Esophagus squamous epithelium (tissue), 5 donors: ENCODE measurements at regions not wholly inside any gene's neighbourhood (a gene's known extent, or its start where the extent isn't known, plus 50 kb on each side); places are given as distances from the start of the nearest gene placed in this dataset.

Experiments
- DNase-seq: peaks from one replicate; lab custom pipeline; 2025; lab: John Stamatoyannopoulos, UW
- H3K27ac ChIP-seq, 4 donors: fragments of 200-600 bp; sonication (generic); one replicate each; pipeline ENCODE4 v1.5.1; 2016 to 2019; ENCODE audit warnings: mild to moderate bottlenecking in 1 of 4
- H3K27me3 ChIP-seq, 4 donors: fragments of 200-600 bp; sonication (generic); 1 replicate in 3 of 4; 2 replicates in 1 of 4; pipeline versions ENCODE4 v1.5.1 to v1.6.0; 2017 to 2021; ENCODE audit warnings: antibody characterized with exemption in 1 of 4
- H3K36me3 ChIP-seq, 3 donors: fragments of 200-600 bp; sonication (generic); one replicate each; pipeline ENCODE4 v1.5.1; 2016 to 2019
- H3K4me1 ChIP-seq, 3 donors: fragments of 200-600 bp; sonication (generic); one replicate each; pipeline ENCODE4 v1.5.1; 2017 to 2019
- H3K4me3 ChIP-seq, 4 donors: fragments of 200-600 bp; sonication (generic); 1 replicate in 3 of 4; 2 replicates in 1 of 4; pipeline ENCODE4 v1.5.1; 2016 to 2019; ENCODE audit warnings: mild to moderate bottlenecking in 2 of 4, moderate library complexity in 1 of 4
- H3K9me3 ChIP-seq, 3 donors: fragments of 200-600 bp; sonication (generic); one replicate each; pipeline ENCODE4 v1.5.1; 2016 to 2019
- POLR2A ChIP-seq, 4 donors: fragments of 450-650 bp; IDR thresholded peaks; one replicate each; pipeline ENCODE4 v1.6.1; 2017; ENCODE audit warnings: antibody characterized with exemption in 4 of 4, mild to moderate bottlenecking in 4 of 4, moderate library complexity in 3 of 4
- WGBS, 2 donors: methylation state at CpG; one replicate each; pipeline ENCODE4 v1.1.5; 2018; 5-methylcytosine and 5-hydroxymethylcytosine counted together
- intact Hi-C: fragments of 100-400 bp; cut with DNase I; formaldehyde crosslinking; loops from one replicate; pipeline ENCODE4 v1.15.0; 2022
- TF ChIP-seq, protein P1 (sequence below), 6 experiments: fragments of 450-650 bp in 4 of 6; fragments of 200-600 bp in 2 of 6; sonication (generic) in 2 of 6; IDR thresholded peaks; one replicate each; pipeline ENCODE4 v1.5.1; 2016 to 2019; ENCODE audit warnings: antibody characterized with exemption in 6 of 6, mild to moderate bottlenecking in 4 of 6, moderate library complexity in 4 of 6
- donor health status: DM: yes; HTN: yes; CAD: no.

DNA sequence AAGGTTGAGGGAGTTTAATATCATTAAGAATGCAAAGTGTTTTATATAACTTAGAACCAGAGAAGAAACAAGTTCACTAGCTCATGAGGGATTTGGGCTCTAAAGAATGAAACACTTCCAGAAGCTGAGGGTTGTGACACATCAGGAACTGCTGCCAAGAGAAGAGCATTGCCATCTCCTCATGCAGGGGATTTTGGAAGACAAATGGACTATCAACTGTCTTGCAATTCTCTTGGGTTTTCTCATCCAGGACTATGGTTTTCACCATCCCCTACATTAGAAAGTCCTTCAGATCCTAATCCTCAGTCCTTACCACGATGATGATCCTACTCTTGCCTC lies 59.7 kb upstream of the KL start:
- DNase-seq = no peak
- Histone ChIP-seq H3K4me3 (no peak overlapping the region), H3K36me3 (no peaks in the 10 kb centered on the region), H3K27me3 (no peaks in the 10 kb centered on the region), H3K27ac (no peak overlapping the region), H3K9me3 (no peaks in the 10 kb centered on the region), H3K4me1 (no peaks in the 10 kb centered on the region)
- intact Hi-C loops = no loop called here
- TF ChIP-seq POLR2A (IDR thresholded peaks at IDR 0.05) = no peak
- TF ChIP-seq, protein P1, sequence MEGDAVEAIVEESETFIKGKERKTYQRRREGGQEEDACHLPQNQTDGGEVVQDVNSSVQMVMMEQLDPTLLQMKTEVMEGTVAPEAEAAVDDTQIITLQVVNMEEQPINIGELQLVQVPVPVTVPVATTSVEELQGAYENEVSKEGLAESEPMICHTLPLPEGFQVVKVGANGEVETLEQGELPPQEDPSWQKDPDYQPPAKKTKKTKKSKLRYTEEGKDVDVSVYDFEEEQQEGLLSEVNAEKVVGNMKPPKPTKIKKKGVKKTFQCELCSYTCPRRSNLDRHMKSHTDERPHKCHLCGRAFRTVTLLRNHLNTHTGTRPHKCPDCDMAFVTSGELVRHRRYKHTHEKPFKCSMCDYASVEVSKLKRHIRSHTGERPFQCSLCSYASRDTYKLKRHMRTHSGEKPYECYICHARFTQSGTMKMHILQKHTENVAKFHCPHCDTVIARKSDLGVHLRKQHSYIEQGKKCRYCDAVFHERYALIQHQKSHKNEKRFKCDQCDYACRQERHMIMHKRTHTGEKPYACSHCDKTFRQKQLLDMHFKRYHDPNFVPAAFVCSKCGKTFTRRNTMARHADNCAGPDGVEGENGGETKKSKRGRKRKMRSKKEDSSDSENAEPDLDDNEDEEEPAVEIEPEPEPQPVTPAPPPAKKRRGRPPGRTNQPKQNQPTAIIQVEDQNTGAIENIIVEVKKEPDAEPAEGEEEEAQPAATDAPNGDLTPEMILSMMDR (IDR thresholded peaks at IDR 0.05) = no peak
- WGBS, 2 donors = 33 to 56% methylated on average over 1 of the region's 1 CpG

GRCh38 chr13:32960626-32961025 lies 55.6 kb upstream of the KL start:
- Histone ChIP-seq H3K4me1 (no peaks in the 10 kb centered on the region), H3K27ac (no peak overlapping the region), H3K36me3 (no peaks in the 10 kb centered on the region), H3K9me3 (no peaks in the 10 kb centered on the region), H3K4me3 (no peak overlapping the region), H3K27me3 (no peaks in the 10 kb centered on the region)
- TF ChIP-seq, protein P1 (IDR thresholded peaks at IDR 0.05) = no peak
- no peak for TF ChIP-seq POLR2A (IDR thresholded peaks at IDR 0.05)
- 92 to 100% methylated on average over 1 to 4 of the region's 4 CpGs for WGBS, 2 donors
- intact Hi-C loops = no loop called here
- DNase-seq = no peak

GRCh38 chr13:32961724-32962123 lies 54.5 kb upstream of the KL start:
- intact Hi-C loops = no loop called here
- Histone ChIP-seq H3K4me3 (no peak overlapping the region), H3K27me3 (no peaks in the 10 kb centered on the region), H3K9me3 (no peaks in the 10 kb centered on the region), H3K4me1 (no peaks in the 10 kb centered on the region), H3K27ac (no peak overlapping the region), H3K36me3 (no peaks in the 10 kb centered on the region)
- DNase-seq = no peak
- WGBS, 2 donors = 56 to 73% methylated on average over 1 of the region's 1 CpG
- TF ChIP-seq POLR2A (IDR thresholded peaks at IDR 0.05) = no peak
- TF ChIP-seq, protein P1 (IDR thresholded peaks at IDR 0.05) = no peak

DNA sequence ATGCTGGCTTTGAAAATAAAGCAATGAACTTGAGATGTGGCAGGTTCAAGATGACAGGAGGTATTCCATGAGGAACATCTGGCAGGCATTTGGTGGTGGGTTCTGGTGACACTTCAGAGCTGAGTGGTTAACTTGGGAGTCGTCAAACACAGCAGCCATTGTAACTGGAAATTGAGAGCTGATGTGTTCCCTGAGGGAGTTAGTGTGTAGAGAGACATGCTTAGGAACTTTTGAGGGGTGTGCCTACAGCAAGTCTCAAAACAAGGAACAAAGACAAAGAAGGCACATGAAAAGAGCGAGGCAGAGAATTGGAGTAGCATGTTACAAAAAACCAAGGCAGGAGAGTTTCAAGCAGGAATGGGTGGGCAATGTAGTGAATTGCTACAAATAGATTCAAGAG lies 53.9 kb upstream of the KL start:
- no peaks in the 10 kb centered on the region for H3K27me3 ChIP-seq
- no peak overlapping the region for H3K27ac ChIP-seq
- no peak overlapping the region for H3K4me3 ChIP-seq
- H3K36me3 ChIP-seq = no peaks in the 10 kb centered on the region
- DNase-seq = no peak
- 76 to 82% methylated on average over 2 of the region's 2 CpGs for WGBS, 2 donors
- no peak for TF ChIP-seq POLR2A (IDR thresholded peaks at IDR 0.05)
- TF ChIP-seq, protein P1 (IDR thresholded peaks at IDR 0.05) = no peak
- H3K9me3 ChIP-seq = no peaks in the 10 kb centered on the region
- no peaks in the 10 kb centered on the region for H3K4me1 ChIP-seq
- intact Hi-C loops = no loop called here

- no peaks in the 10 kb centered on the region for H3K27me3 ChIP-seq
- intact Hi-C loops = no loop called here
- no peak overlapping the region for H3K4me3 ChIP-seq
- TF ChIP-seq POLR2A (IDR thresholded peaks at IDR 0.05) = no peak
- TF ChIP-seq, protein P1 (IDR thresholded peaks at IDR 0.05) = no peak
- 29 to 35% methylated on average over 2 of the region's 2 CpGs for WGBS, 2 donors
- H3K4me1 ChIP-seq = peaks cover 0 to 4% (median 0%) of the 10 kb centered on the region in 3 donors
- no peak for DNase-seq
- H3K27ac ChIP-seq = no peak overlapping the region
- H3K36me3 ChIP-seq = no peaks in the 10 kb centered on the region
- H3K9me3 ChIP-seq = no peaks in the 10 kb centered on the region
Measured at GRCh38 chr13:32964987-32965386, 51.2 kb upstream of the KL start.
